T-helper 1 cell treated with Interleukin-12 subunit alpha and Interleukin-12 subunit beta and Interleukin-4 antibody, amounts not matched to agents 30 μg/mL and 1 μg/mL, for 36 hours (primary cell): ENCODE measurements at regions not wholly inside any gene's neighbourhood (a gene's known extent, or its start where the extent isn't known, plus 50 kb on each side); places are given as distances from the start of the nearest gene placed in this dataset.
"Not testable (repeated sequence)": the region's sequence is repeated elsewhere in the genome, so short reads cannot be mapped to it uniquely, and the experiment has no call there.

Experiments
- H3K27ac Mint-ChIP-seq: one replicate; pipeline ENCODE4 v1.8.0; 2021; ENCODE audit warnings: mild to moderate bottlenecking, mixed read lengths
- H3K27me3 Mint-ChIP-seq: one replicate; pipeline ENCODE4 v1.8.0; 2021; ENCODE audit warnings: low read depth, mixed read lengths
- H3K36me3 Mint-ChIP-seq: one replicate; pipeline ENCODE4 v1.8.0; 2021; ENCODE audit warnings: low read depth, mixed read lengths
- H3K4me1 Mint-ChIP-seq: one replicate; pipeline ENCODE4 v1.8.0; 2021; ENCODE audit warnings: low read depth, mixed read lengths
- H3K4me3 Mint-ChIP-seq: one replicate; pipeline ENCODE4 v1.8.0; 2021; ENCODE audit warnings: mild to moderate bottlenecking, moderate library complexity, mixed read lengths
- H3K9me3 Mint-ChIP-seq: one replicate; pipeline ENCODE4 v1.8.0; 2021; ENCODE audit warnings: mixed read lengths

DNA sequence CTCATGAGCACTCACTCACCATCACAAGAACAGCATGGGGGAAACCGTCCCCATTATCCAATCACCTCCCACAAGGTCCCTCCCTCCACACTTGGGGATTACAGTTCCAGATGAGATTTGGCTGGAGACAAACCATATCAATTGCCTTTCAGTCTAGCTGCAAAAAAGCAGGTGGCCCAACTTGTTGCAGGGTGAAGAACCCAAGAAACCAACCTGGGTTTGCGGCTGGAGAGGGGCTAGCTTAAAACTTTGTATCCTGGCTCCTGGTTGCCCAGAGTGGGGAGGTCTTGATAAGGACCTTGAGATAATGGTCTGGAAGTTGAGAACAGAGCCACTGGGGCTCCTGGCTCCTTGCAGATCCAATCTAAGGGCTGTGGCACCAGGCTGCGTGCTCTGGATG lies 122.8 kb upstream of the PCBD1 start:
- H3K36me3 Mint-ChIP-seq = no peaks in the 10 kb centered on the region
- H3K27ac Mint-ChIP-seq = no peak overlapping the region
- no peaks in the 10 kb centered on the region for H3K9me3 Mint-ChIP-seq
- H3K4me3 Mint-ChIP-seq = no peak overlapping the region
- H3K4me1 Mint-ChIP-seq = peaks cover 5% of the 10 kb centered on the region
- H3K27me3 Mint-ChIP-seq = peaks cover 3% of the 10 kb centered on the region

DNA sequence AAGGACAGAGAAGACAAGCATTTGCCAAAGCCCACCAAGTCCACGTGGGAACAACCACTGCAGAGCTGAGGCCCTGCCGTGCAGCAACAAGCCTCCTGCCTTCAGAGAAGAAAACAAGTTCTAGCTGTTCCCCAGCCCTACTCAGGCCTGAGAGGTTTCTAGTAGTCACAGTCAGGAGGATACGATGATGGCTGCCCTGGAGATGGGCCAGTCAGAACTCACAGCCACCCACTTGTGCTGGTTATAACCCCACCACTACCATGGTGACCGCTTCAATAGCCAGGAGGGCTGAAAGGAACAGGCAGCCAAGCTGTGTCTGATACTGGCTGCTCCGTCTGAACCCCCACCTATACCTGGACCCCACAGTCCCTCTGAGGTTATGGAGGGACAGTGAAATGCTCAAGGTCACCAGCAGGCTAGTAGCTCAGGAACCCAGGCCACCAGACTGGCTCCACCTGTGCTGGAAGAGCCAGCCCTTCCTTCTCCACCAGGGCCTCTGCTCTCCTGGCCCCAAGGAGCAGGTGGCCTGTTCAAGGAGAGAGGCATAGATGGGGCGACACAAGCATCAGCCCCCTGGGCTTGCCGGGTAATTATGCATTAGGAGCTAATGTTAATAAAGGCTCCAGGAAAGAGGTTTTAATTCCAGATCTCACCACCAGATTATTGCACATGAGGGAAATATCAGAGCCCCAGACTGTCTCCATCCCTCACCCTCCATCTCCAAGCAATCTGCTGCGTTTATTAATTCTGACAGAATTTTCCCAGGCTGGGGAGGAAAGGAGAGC lies 125.8 kb upstream of the PCBD1 start:
- H3K4me3 Mint-ChIP-seq = no peak overlapping the region
- H3K9me3 Mint-ChIP-seq = no peaks in the 10 kb centered on the region
- H3K27ac Mint-ChIP-seq = no peak overlapping the region
- H3K4me1 Mint-ChIP-seq = peaks cover 5% of the 10 kb centered on the region
- no peaks in the 10 kb centered on the region for H3K36me3 Mint-ChIP-seq
- H3K27me3 Mint-ChIP-seq = peaks cover 8% of the 10 kb centered on the region

DNA sequence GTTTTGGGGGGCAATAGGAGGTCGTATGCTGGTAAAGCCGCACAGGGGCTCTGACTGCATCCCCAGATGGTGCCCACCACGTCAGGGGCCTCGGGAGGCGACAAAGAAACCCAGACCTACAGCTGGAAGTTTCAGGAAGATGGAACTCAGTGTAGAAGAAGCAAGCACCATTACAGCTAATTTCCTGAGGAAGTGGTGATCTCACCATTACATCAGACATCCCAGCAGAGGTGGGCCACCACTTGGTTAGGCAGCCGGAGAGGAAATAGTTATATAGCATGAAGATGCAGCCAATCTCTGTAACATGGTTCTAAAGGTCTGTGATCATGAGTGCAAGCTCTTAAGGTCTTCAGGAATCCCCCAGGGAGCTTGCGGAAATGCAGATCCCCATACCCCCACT lies 127.3 kb upstream of the PCBD1 start:
- no peaks in the 10 kb centered on the region for H3K9me3 Mint-ChIP-seq
- no peaks in the 10 kb centered on the region for H3K36me3 Mint-ChIP-seq
- no peak overlapping the region for H3K27ac Mint-ChIP-seq
- H3K4me1 Mint-ChIP-seq = peaks cover 5% of the 10 kb centered on the region
- peaks cover 8% of the 10 kb centered on the region for H3K27me3 Mint-ChIP-seq
- H3K4me3 Mint-ChIP-seq = no peak overlapping the region

DNA sequence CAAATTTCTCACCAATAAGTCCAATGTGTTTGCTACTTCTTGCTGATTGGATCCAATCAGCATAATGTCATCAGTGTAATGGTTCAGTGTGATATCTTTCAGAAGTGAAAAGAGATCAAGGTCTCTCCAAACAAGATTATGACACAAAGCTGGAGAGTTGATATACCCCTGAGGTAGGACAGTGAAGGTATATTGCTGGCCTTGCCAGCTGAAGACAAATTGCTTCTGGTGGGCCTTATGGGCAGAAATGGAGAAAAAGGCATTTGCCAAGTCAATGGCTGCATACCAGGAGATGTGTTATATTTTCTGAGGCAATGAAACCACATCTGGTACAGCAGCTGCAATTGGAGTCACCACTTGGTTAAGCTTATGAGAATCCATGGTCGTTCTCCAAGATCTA lies 131.7 kb upstream of the PCBD1 start:
- H3K27ac Mint-ChIP-seq, H3K4me1 Mint-ChIP-seq, H3K27me3 Mint-ChIP-seq, H3K4me3 Mint-ChIP-seq, H3K9me3 Mint-ChIP-seq, H3K36me3 Mint-ChIP-seq: not testable (repeated sequence)

DNA sequence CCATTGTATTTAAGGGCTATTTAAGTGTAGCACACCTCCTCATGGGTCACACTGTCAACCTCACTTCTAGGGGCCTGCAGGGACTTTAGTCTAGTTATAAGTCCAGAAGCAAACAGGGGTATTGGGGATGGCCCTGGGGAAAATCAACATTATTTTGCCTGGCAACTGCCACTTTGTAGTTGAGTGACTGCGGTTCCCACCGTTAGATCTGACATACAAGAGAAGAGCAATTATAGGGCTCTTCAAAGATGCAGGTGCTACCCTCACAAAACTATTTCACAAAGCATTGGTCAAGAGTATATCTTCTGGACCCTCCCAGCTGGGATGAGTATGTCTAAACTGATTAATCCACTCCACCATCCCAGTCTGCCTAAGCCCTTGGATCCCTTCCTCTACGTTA lies 133.0 kb upstream of the PCBD1 start:
- no peaks in the 10 kb centered on the region for H3K9me3 Mint-ChIP-seq
- no peak overlapping the region for H3K4me3 Mint-ChIP-seq
- no peaks in the 10 kb centered on the region for H3K36me3 Mint-ChIP-seq
- H3K4me1 Mint-ChIP-seq = no peaks in the 10 kb centered on the region
- no peak overlapping the region for H3K27ac Mint-ChIP-seq
- peaks cover 4% of the 10 kb centered on the region for H3K27me3 Mint-ChIP-seq

DNA sequence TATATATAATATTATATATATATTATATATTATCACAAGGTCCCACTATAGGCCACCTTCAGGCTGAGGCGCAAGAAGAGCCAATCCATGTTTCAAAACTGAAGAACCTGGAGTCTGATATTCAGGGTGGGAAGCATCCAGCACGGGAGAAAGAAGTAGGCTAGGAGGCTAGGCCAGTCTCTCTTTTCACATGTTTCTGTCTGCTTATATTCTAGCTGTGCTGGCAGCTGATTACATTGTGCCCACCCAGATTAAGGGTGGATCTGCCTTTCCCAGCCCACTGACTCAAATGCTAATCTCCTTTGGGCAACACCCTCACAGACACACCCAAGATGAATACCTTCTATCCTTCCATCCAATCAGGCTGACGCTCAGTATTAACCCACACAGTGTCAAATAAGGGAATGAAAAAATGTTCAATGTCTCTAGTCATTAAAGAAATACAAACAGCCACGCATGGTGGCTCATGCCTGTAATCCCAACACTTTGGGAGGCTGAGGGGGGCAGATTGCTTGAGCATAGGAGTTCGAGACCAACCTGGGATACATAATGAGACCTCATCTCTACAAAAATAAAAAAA lies 135.4 kb upstream of the PCBD1 start:
- Mint-ChIP-seq H3K4me1 (no peaks in the 10 kb centered on the region), H3K36me3 (no peaks in the 10 kb centered on the region), H3K4me3 (no peak overlapping the region), H3K27me3 (peaks cover 3% of the 10 kb centered on the region), H3K9me3 (no peaks in the 10 kb centered on the region), H3K27ac (no peak overlapping the region)

DNA sequence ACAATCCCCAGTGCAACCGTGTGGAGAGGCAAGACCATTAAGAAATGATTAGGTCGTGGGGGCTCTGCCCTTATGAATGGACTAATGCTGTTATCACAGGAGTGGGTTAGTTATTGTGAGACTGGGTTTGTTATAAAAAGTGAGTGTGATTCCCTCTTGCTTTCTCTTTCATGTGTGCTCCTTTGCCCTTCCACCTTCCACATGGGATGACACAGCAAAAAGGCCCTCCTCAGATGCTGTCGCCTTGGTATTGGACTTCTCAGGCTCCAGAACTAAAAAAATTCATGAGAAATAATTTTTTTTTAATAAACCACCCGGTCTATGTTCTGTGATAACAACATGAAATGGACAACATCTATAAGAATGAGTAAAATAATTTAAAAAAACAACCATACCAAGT lies 136.1 kb upstream of the PCBD1 start:
- no peak overlapping the region for H3K4me3 Mint-ChIP-seq
- no peaks in the 10 kb centered on the region for H3K4me1 Mint-ChIP-seq
- no peaks in the 10 kb centered on the region for H3K36me3 Mint-ChIP-seq
- no peak overlapping the region for H3K27ac Mint-ChIP-seq
- no peaks in the 10 kb centered on the region for H3K9me3 Mint-ChIP-seq
- no peaks in the 10 kb centered on the region for H3K27me3 Mint-ChIP-seq

DNA sequence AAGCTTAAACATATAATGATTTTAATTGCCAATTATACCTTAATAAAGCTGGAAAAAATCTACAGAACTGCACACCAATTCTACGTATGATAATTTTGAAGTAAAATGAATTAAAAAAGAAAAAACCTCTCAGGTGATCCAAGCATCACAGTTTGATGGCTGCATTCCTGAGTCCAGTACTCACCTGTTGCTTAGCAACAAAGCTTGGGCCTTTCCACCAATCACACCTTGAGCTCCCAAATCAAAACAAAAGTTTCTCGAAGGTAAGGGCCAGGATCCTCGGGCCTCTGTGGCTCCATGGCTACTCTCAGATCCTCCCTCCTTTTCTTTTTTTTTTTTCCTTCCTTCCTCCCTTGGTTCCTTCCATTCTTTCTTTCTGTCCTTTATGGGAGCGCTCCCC lies 137.2 kb upstream of the PCBD1 start:
- Mint-ChIP-seq H3K4me1 (no peaks in the 10 kb centered on the region), H3K4me3 (no peak overlapping the region), H3K9me3 (no peaks in the 10 kb centered on the region), H3K27me3 (no peaks in the 10 kb centered on the region), H3K36me3 (no peaks in the 10 kb centered on the region), H3K27ac (no peak overlapping the region)

DNA sequence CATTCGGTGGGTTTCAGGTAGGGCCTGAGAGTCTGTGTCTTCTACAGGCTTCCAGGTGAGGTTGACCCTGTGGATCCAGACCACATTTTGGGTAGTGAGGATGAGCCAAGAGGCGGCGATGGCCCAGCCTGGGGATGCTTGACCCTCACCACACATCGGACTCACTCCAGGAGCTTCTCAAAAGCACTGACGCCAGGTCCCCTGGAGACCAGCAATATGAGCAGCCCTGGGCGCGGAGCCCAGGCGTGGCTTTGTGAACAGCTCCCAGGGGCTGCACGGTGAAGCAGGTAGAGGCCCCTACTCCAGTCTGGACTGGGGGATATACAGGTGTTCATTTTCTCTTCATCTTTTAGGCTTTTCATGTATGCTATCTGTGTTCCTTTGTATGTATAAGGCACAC lies 139.7 kb upstream of the PCBD1 start:
- H3K36me3 Mint-ChIP-seq = no peaks in the 10 kb centered on the region
- no peaks in the 10 kb centered on the region for H3K9me3 Mint-ChIP-seq
- H3K4me1 Mint-ChIP-seq = no peaks in the 10 kb centered on the region
- H3K27ac Mint-ChIP-seq = no peak overlapping the region
- H3K27me3 Mint-ChIP-seq = no peaks in the 10 kb centered on the region
- H3K4me3 Mint-ChIP-seq = no peak overlapping the region

DNA sequence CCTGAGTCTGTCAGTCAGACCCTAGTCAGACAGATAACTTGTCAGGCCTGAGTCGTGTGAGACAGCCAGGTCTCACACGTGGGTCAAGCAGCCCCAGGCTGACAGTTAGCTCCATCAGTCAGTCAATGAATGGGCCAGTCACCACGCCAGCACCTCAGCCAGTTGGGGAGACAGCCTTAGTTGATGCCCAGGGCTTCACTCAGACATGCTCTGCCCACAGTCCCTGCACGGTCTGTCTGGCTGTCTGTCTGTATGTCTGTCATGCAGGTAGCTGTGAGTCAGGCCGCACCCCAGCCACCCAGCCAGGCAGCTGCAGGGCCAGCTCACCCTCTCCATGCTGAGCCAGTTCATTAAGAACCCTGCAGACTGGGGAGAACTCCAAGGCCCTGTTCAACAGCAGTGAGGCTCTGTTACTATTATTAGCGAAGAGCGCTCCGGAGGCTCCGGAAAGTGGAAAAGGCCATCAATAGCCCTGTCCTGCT lies 141.1 kb upstream of the PCBD1 start:
- Mint-ChIP-seq H3K4me1 (no peaks in the 10 kb centered on the region), H3K27ac (no peak overlapping the region), H3K4me3 (no peak overlapping the region), H3K27me3 (no peaks in the 10 kb centered on the region), H3K36me3 (no peaks in the 10 kb centered on the region), H3K9me3 (no peaks in the 10 kb centered on the region)

DNA sequence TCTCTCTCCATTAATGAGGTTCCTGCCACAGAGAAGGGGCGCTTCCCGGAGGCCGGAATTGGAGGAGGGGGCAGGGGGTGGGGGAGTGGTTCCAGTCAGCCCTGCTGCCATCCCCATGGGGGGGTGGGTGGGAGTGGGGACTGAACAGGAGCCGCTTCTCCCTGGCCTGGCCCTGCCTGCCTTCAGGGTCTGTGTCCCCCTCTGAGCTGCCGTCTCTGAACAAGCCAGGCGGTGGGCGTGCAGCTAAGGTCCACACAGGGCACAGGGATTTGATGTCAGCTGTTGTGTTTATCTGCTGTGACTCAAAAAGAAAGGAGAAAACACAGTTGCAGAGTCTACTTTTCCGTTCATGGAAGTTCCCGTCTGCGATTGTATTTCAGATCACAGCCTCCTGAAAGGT lies 141.5 kb upstream of the PCBD1 start:
- Mint-ChIP-seq H3K4me1 (no peaks in the 10 kb centered on the region), H3K9me3 (no peaks in the 10 kb centered on the region), H3K36me3 (no peaks in the 10 kb centered on the region), H3K4me3 (no peak overlapping the region), H3K27ac (no peak overlapping the region), H3K27me3 (no peaks in the 10 kb centered on the region)

DNA sequence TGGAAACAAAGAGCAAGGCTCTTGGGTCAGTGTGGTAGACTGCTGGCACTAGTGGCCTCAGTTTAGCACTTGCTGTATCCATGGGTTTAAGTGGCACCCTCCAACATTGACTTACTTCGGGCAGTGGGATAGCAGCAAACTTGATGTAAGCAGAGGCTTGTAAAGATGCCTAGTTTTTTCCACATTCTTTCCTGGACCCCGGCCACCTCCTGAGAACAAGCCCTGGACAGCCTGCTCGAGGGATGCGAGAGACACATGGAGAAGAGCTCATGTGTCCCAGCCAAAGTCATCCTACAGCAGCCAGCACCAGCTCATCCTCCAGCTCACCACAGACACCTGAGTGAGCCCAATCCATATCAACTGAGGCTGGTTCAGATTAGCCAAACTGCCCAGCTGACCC lies 142.7 kb upstream of the PCBD1 start:
- no peaks in the 10 kb centered on the region for H3K27me3 Mint-ChIP-seq
- H3K9me3 Mint-ChIP-seq = no peaks in the 10 kb centered on the region
- no peaks in the 10 kb centered on the region for H3K36me3 Mint-ChIP-seq
- no peaks in the 10 kb centered on the region for H3K4me1 Mint-ChIP-seq
- H3K27ac Mint-ChIP-seq = no peak overlapping the region
- H3K4me3 Mint-ChIP-seq = no peak overlapping the region

DNA sequence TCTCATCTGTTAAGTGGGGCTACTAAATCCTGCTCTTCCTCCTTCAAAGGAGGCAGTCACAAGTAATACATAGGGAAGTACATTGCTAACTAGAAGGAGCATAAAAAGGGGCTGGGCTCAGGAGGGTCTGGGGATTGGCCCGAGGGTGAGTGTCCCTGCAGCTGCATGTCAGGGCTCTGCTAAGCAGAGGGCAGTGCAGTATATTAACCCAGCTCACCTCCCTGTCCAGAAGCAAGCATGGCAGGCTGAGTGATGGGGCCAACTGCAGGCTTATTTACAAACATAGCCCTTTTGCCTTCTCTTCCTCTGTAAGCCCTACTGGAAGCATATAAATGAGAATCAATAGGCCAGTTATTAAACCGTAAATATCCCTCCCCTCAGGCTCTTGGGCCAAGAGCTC lies 143.2 kb upstream of the PCBD1 start:
- H3K27ac Mint-ChIP-seq = no peak overlapping the region
- no peaks in the 10 kb centered on the region for H3K36me3 Mint-ChIP-seq
- H3K4me3 Mint-ChIP-seq = no peak overlapping the region
- no peaks in the 10 kb centered on the region for H3K4me1 Mint-ChIP-seq
- no peaks in the 10 kb centered on the region for H3K9me3 Mint-ChIP-seq
- H3K27me3 Mint-ChIP-seq = no peaks in the 10 kb centered on the region

DNA sequence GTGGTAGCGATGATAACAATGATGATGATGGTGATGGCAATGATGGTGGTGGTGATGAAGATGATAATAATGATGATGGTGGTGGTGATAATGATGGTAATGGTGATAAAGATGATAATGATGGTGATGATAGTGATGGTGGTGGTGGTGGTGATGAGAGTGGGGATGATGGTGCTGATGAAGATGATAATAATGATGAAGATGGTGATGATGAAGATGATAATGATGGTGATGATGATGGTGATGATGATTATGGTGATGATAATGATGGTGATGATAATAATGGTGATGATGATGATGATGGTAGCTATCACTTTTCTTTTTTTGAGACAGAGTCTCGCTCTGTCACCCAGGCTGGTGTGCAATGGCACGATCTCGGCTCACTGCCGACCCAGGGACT lies 144.5 kb upstream of the PCBD1 start:
- H3K27me3 Mint-ChIP-seq = no peaks in the 10 kb centered on the region
- H3K27ac Mint-ChIP-seq = no peak overlapping the region
- H3K9me3 Mint-ChIP-seq = no peaks in the 10 kb centered on the region
- no peak overlapping the region for H3K4me3 Mint-ChIP-seq
- H3K36me3 Mint-ChIP-seq = no peaks in the 10 kb centered on the region
- no peaks in the 10 kb centered on the region for H3K4me1 Mint-ChIP-seq

DNA sequence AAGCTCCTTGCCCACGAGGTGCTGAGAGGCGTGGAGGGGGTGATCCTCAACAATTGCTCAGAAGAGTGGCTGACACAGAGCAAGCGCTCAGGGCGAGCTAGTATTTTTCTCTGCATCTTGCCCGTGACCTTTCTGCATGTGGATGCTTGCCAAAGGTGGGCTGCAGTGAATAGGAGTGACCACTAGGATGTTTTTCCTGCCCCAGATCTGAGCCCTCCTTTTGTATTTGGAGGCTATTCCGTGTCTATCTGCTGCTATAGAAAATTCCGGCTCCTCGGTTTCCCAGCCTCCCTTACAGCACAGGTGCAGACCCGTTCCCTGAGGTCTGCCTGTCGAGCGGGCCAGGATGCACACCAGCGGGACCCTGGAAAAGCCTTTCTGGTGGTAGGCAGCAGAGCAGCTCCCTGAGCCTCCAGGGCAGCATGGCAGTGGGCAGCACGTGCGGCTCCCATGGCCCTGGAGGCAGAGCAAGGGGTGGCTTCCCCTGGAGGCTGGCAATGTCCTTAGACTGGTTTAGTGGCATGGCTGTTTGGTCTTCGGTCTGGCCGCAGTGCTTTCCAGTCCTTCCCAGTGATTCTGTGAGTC lies 145.1 kb upstream of the PCBD1 start:
- no peak overlapping the region for H3K4me3 Mint-ChIP-seq
- H3K9me3 Mint-ChIP-seq = no peaks in the 10 kb centered on the region
- no peaks in the 10 kb centered on the region for H3K36me3 Mint-ChIP-seq
- no peak overlapping the region for H3K27ac Mint-ChIP-seq
- no peaks in the 10 kb centered on the region for H3K27me3 Mint-ChIP-seq
- H3K4me1 Mint-ChIP-seq = no peaks in the 10 kb centered on the region
